K562 (cell line): ENCODE measurements at regions not wholly inside any gene's neighbourhood (a gene's known extent, or its start where the extent isn't known, plus 50 kb on each side); places are given as distances from the start of the nearest gene placed in this dataset.

ENCODE experiments used
- ARID1B ChIP-seq: fragments of 450-650 bp; IDR thresholded peaks from 2 replicates; pipeline ENCODE4 v1.6.1; 2016; ENCODE audit warnings: antibody characterized with exemption, mild to moderate bottlenecking, inconsistent platforms
- COPS2 ChIP-seq: fragments of 450-650 bp; conservative IDR thresholded peaks from 2 replicates; pipeline ENCODE4 v1.6.1; 2016; ENCODE audit warnings: mild to moderate bottlenecking, moderate library complexity
- FIP1L1 ChIP-seq: fragments of 200-400 bp; formaldehyde crosslinking; IDR thresholded peaks from 2 replicates; pipeline ENCODE4 v1.6.1; 2018; ENCODE audit warnings: mild to moderate bottlenecking, low read depth, low read length; ENCODE audit not compliant: poor library complexity, severe bottlenecking
- GTF2F1 ChIP-seq: IDR thresholded peaks from 2 replicates; pipeline ENCODE4 v1.6.1; 2011; ENCODE audit warnings: low read depth, low read length, improper control_type of control experiment
- JUNB ChIP-seq: fragments of 450-650 bp; formaldehyde crosslinking; conservative IDR thresholded peaks from 2 replicates; pipeline ENCODE4 v1.4.0; 2020; ENCODE audit warnings: mild to moderate bottlenecking
- KLF16 ChIP-seq: IDR thresholded peaks from 2 replicates; pipeline ENCODE4 v1.6.1; 2016; ENCODE audit warnings: antibody characterized with exemption
- NCOA1 ChIP-seq: fragments of 450-650 bp; IDR thresholded peaks from 2 replicates; pipeline ENCODE4 v1.6.1; 2016; ENCODE audit warnings: low read depth
- NCOA6 ChIP-seq: fragments of 450-650 bp; IDR thresholded peaks from 2 replicates; pipeline ENCODE4 v1.6.1; 2017; ENCODE audit warnings: mild to moderate bottlenecking
- NFYB ChIP-seq: IDR thresholded peaks from 2 replicates; pipeline ENCODE4 v1.6.1; 2011; ENCODE audit warnings: mild to moderate bottlenecking, moderate library complexity; ENCODE audit not compliant: insufficient read length; ENCODE audit errors: extremely low read depth
- NR1H2 ChIP-seq: sonication (generic); formaldehyde crosslinking; IDR thresholded peaks from 2 replicates; pipeline ENCODE4 v1.4.0; 2020; ENCODE audit warnings: mild to moderate bottlenecking, missing genetic modification reagents
- PPARD ChIP-seq: fragments of 250-450 bp; sonication (Bioruptor Pico); IDR thresholded peaks from 2 replicates; pipeline ENCODE4 v1.8.0; 2022; ENCODE audit warnings: inconsistent platforms, mild to moderate bottlenecking, moderate library complexity
- PRDM10 ChIP-seq: fragments of 450-650 bp; IDR thresholded peaks from 2 replicates; pipeline ENCODE4 v1.6.1; 2018; ENCODE audit not compliant: partially characterized antibody
- PRMT5 ChIP-seq: sonication (generic); formaldehyde crosslinking; IDR thresholded peaks from 2 replicates; pipeline ENCODE4 v1.5.0; 2020; ENCODE audit warnings: missing genetic modification reagents
- PTBP1 ChIP-seq: fragments of 200-400 bp; formaldehyde crosslinking; IDR thresholded peaks from 2 replicates; pipeline ENCODE4 v1.6.1; 2017; ENCODE audit warnings: low read depth, low read length
- RBM25 ChIP-seq: fragments of 200-400 bp; formaldehyde crosslinking; IDR thresholded peaks from 2 replicates; pipeline ENCODE4 v1.6.1; 2018; ENCODE audit warnings: low read length, low read depth, moderate library complexity; ENCODE audit not compliant: severe bottlenecking
- RBM34 ChIP-seq: fragments of 200-400 bp; formaldehyde crosslinking; IDR thresholded peaks from 2 replicates; pipeline ENCODE4 v1.6.1; 2018; ENCODE audit warnings: low read length, borderline replicate concordance; ENCODE audit not compliant: insufficient read depth
- RFX5 ChIP-seq: IDR thresholded peaks from 2 replicates; pipeline ENCODE4 v1.6.1; 2011; ENCODE audit warnings: low read depth, mild to moderate bottlenecking, improper control_type of control experiment, low read length
- SNRNP70 ChIP-seq: fragments of 200-400 bp; formaldehyde crosslinking; optimal IDR thresholded peaks from 2 replicates; pipeline ENCODE3; 2017; ENCODE audit warnings: low read depth, low read length
- TCF7 ChIP-seq: sonication (generic); IDR thresholded peaks from 2 replicates; pipeline ENCODE4 v1.6.1; 2016; ENCODE audit warnings: antibody characterized with exemption, borderline replicate concordance
- ZNF3 ChIP-seq: fragments of 250-450 bp; sonication (Bioruptor Pico); IDR thresholded peaks from 2 replicates; pipeline ENCODE4 v1.5.0; 2021; ENCODE audit warnings: mild to moderate bottlenecking, moderate library complexity
- ZNF551 ChIP-seq: fragments of 250-450 bp; sonication (Bioruptor Pico); IDR thresholded peaks from 2 replicates; pipeline ENCODE4 v1.5.0; 2021; ENCODE audit warnings: mild to moderate bottlenecking, moderate library complexity
- ZNF639 ChIP-seq, 2 experiments: fragments of 200-800 bp in 1 of 2; sonication (Bioruptor generic) in 1 of 2; sonication (generic) in 1 of 2; formaldehyde crosslinking in 1 of 2; IDR thresholded peaks in 1 of 2; conservative IDR thresholded peaks in 1 of 2; 2 replicates each; pipeline versions ENCODE4 v1.5.0 to v1.6.1; 2016 to 2020; ENCODE audit warnings: missing compliant biosample characterization in 1 of 2, missing genetic modification characterization in 1 of 2, missing genetic modification reagents in 1 of 2
- ZNF699 ChIP-seq: fragments of 250-450 bp; sonication (Bioruptor Pico); IDR thresholded peaks from 2 replicates; pipeline ENCODE4 v1.8.0; 2021; ENCODE audit warnings: mild to moderate bottlenecking, moderate library complexity; ENCODE audit not compliant: insufficient replicate concordance
- ZNF740 ChIP-seq, 3 experiments: fragments of 200-800 bp in 1 of 3; sonication (Bioruptor generic) in 1 of 3; sonication (generic) in 1 of 3; formaldehyde crosslinking in 1 of 3; IDR thresholded peaks; 2 replicates each; pipeline versions ENCODE4 v1.6.1 to v1.8.0; 2016 to 2022; ENCODE audit warnings: mild to moderate bottlenecking in 2 of 3, missing compliant biosample characterization in 2 of 3, missing genetic modification characterization in 2 of 3, missing genetic modification reagents in 1 of 3

DNA sequence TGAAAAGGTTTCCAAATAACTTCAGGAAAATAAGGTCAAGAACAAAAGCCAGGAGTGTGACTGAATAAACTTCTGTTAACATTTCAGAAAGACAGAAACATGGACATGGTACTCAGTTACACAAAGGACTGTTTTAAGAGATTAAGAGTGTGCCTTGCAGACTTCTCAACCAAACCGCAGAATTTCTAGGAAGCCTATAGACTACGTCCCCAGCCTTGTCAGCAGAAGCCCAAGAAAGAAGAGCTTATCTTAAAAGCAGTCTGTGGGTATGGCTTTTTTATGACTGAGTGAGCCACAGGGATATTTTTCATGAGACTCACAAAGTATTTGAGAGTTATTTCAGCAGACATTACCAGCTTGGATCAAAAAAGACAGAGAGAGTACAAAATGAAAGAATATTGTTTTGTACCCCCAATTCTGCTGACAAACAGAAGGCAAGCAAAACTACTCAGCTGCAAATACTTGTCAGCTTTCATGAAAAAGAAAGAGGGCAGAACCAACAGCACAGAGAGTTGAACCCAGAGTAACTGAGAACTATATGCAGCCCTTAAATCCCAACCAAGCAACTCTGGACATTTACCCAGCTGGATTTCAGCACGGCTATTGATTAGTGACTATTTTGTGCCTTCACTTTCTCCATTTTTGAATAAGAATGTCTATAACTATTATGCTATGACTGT is 711.0 kb upstream of the CTNND2 start (continued):
- TF ChIP-seq SNRNP70, result no peak
- TF ChIP-seq ZNF699 (CRISPR knock-in tag), result no peak
- TF ChIP-seq NCOA6, result no peak; the same call in 1 of the 2 replicates
- no peak for TF ChIP-seq PRMT5 (CRISPR knock-in tag)
- no peak for TF ChIP-seq RBM25
- TF ChIP-seq COPS2, result no peak
- no peak for TF ChIP-seq KLF16
- peak; percentile 97 for TF ChIP-seq ARID1B
- TF ChIP-seq NR1H2 (CRISPR knock-in tag), result no peak
- no peak for TF ChIP-seq TCF7
- no peak for TF ChIP-seq RBM34
- TF ChIP-seq JUNB (CRISPR knock-in tag), result no peak
- no peak for TF ChIP-seq ZNF740 (CRISPR knock-in tag; IDR thresholded peaks at IDR 0.05)
- TF ChIP-seq ZNF740 (tag; IDR thresholded peaks at IDR 0.05), result no peak
- no peak for TF ChIP-seq RFX5
- no peak for TF ChIP-seq GTF2F1
- no peak for TF ChIP-seq ZNF551 (CRISPR knock-in tag)
- TF ChIP-seq PRDM10, result peak; percentile 25
- TF ChIP-seq ZNF3, result no peak
- TF ChIP-seq NFYB, result no peak
- peak; percentile 66; the same call in 1 of the 2 replicates for TF ChIP-seq NCOA1
- no peak for TF ChIP-seq FIP1L1
- TF ChIP-seq PPARD (CRISPR knock-in tag), result no peak
- TF ChIP-seq PTBP1, result no peak
- TF ChIP-seq ZNF639 (CRISPR knock-in tag; conservative IDR thresholded peaks at IDR 0.05 in 1 of 2, IDR thresholded peaks at IDR 0.05 in 1 of 2), result no peak
